ENCODE measurements at regions not wholly inside any gene's neighbourhood (a gene's known extent, or its start where the extent isn't known, plus 50 kb on each side); places are given as distances from the start of the nearest gene placed in this dataset.

DNA sequence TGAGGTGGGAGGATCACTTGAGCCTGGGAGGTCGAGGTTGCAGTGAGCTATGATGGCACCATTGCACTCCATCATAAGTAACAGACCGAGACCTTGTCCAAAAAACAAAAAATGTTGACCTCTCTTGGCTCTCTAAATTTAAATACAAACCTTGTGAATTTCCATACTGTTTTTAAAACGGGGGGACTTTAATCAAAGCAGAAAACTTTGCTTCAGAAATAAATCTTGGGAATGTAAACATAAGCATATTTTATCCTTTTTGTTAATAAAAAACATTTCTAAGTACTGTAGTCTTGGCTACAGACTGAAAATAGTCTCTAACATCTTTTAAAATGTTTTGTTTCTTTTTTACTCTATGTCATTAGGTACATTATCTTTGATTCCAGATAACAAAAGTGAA is 130.7 kb upstream of the RASSF8 start:
- Histone ChIP-seq H4K91ac (ENCODE audit: insufficient read length, low read depth, low read length) (no peak overlapping the region), H3K4me2 (ENCODE audit: insufficient read depth, insufficient read length, low read length) (no peak overlapping the region), H2AFZ (ENCODE audit: low read length) (no peak overlapping the region), H3K18ac (ENCODE audit: insufficient read length, low read depth, low read length) (no peak overlapping the region), H3K4me1 (ENCODE audit: insufficient read depth, low read length) (no peaks in the 10 kb centered on the region), H2BK12ac (ENCODE audit: insufficient read length, low read depth, low read length) (no peak overlapping the region), H2BK20ac (ENCODE audit: low read depth, low read length, poor library complexity, severe bottlenecking) (no peak overlapping the region), H3K9me3 (ENCODE audit: control insufficient read depth, low read depth, low read length) (no peaks in the 10 kb centered on the region), H3T11ph (ENCODE audit: low read length) (no peak overlapping the region), H4K8ac (replicated peaks; ENCODE audit: insufficient read length, low read depth, low read length) (no peak overlapping the region), H3K27me3 (ENCODE audit: insufficient read depth, low read length) (no peaks in the 10 kb centered on the region), H4K5ac (ENCODE audit: insufficient read length, low read depth, low read length) (no peak overlapping the region), H3K23ac (ENCODE audit: insufficient read length, low read depth, low read length) (no peak overlapping the region), H3K27ac (ENCODE audit: insufficient read length, low read depth, low read length) (no peak overlapping the region), H3K23me2 (ENCODE audit: insufficient read length, low read depth, low read length, poor library complexity, severe bottlenecking) (no peaks in the 10 kb centered on the region), H3K9ac (ENCODE audit: extremely low read depth, insufficient read length, low read length) (no peak overlapping the region), H3K14ac (ENCODE audit: insufficient read depth, low read length) (no peak overlapping the region), H3K79me1 (ENCODE audit: insufficient read depth, low read depth, low read length, poor library complexity, severe bottlenecking) (no peaks in the 10 kb centered on the region), H2BK5ac (ENCODE audit: insufficient read length, low read length) (no peak overlapping the region), H2BK120ac (ENCODE audit: low read depth, low read length, poor library complexity, severe bottlenecking) (no peak overlapping the region), H2AK5ac (ENCODE audit: insufficient read length, low read length) (no peak overlapping the region), H4K20me1 (ENCODE audit: control insufficient read depth, insufficient read depth, insufficient read length) (no peaks in the 10 kb centered on the region), H3K56ac (ENCODE audit: insufficient read length, low read depth, low read length) (no peak overlapping the region), H3K4ac (ENCODE audit: low read depth, low read length) (no peak overlapping the region), H2BK15ac (ENCODE audit: low read depth, low read length) (no peak overlapping the region), H3K79me2 (ENCODE audit: insufficient read depth, low read length) (no peaks in the 10 kb centered on the region)
- TF ChIP-seq, protein P1, sequence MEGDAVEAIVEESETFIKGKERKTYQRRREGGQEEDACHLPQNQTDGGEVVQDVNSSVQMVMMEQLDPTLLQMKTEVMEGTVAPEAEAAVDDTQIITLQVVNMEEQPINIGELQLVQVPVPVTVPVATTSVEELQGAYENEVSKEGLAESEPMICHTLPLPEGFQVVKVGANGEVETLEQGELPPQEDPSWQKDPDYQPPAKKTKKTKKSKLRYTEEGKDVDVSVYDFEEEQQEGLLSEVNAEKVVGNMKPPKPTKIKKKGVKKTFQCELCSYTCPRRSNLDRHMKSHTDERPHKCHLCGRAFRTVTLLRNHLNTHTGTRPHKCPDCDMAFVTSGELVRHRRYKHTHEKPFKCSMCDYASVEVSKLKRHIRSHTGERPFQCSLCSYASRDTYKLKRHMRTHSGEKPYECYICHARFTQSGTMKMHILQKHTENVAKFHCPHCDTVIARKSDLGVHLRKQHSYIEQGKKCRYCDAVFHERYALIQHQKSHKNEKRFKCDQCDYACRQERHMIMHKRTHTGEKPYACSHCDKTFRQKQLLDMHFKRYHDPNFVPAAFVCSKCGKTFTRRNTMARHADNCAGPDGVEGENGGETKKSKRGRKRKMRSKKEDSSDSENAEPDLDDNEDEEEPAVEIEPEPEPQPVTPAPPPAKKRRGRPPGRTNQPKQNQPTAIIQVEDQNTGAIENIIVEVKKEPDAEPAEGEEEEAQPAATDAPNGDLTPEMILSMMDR (conservative IDR thresholded peaks at IDR 0.05) = no peak
- no peak overlapping the region; a peak in 1 of 7 replicates for H3K27ac Mint-ChIP-seq
- no peak for DNase-seq
- H3K27me3 Mint-ChIP-seq (ENCODE audit: low read depth) = no peaks in the 10 kb centered on the region
- H3K4me3 Mint-ChIP-seq = no peak overlapping the region
- no peaks in the 10 kb centered on the region for H3K36me3 Mint-ChIP-seq (ENCODE audit: insufficient read depth in 1 of 3, low read depth in 3 of 3)
- no peaks in the 10 kb centered on the region for H3K9me3 Mint-ChIP-seq
- no CpG with 5 or more reads among the region's 3 CpGs for WGBS (ENCODE audit: extremely low coverage, insufficient read length, low lambda C conversion rate)
- peaks cover 3% of the 10 kb centered on the region in 2 experiments; a peak in 1 of 4 replicates for H3K4me1 Mint-ChIP-seq
